HepG2 (cell line): ENCODE measurements at regions not wholly inside any gene's neighbourhood (a gene's known extent, or its start where the extent isn't known, plus 50 kb on each side); places are given as distances from the start of the nearest gene placed in this dataset.

ENCODE experiments used
- ATAC-seq: fragments of 200-7000 bp; cut with Tn5 transposase; 3 replicates; pipeline ENCODE4 v1.9.1; 2020; ENCODE audit warnings: mild to moderate bottlenecking, moderate library complexity
- BruUV-seq: library from RNA; stranded (reverse); fragments of 400-500 nt; replicated peaks from 2 replicates; lab custom pipeline; 2021; lab: Mats Ljungman, UMichigan
- CTCF ChIA-PET: fragments of 300-600 bp; formaldehyde crosslinking; extraction: SDS; loops from one replicate; lab custom pipeline; 2021; ENCODE audit warnings: low total read pairs, inconsistent platforms, low intra/inter-chr PET ratio; lab: Yijun Ruan, JAX
- POLR2A ChIA-PET: fragments of 350-600 bp; sonication (Branson Sonifier 250); formaldehyde crosslinking; loops from one replicate; lab custom pipeline; 2020; ENCODE audit warnings: antibody characterized with exemption, inconsistent platforms; lab: Yijun Ruan, JAX
- DNase-seq: peaks from one replicate; pipeline ENCODE4 v3.0.0-alpha.2; 2015; ENCODE audit warnings: low spot score
- FAIRE-seq: peaks from 3 replicates; lab custom pipeline; 2011; peaks lifted over from hg19 to GRCh38; lab: Jason Lieb, UNC
- H2AFZ ChIP-seq: one replicate; pipeline ENCODE4 v1.6.1; 2011; ENCODE audit warnings: low read length, inconsistent platforms
- H3K27ac ChIP-seq: fragments of 300-600 bp; 3 replicates; pipeline ENCODE4 v1.8.0; 2011; ENCODE audit warnings: mixed run types, mild to moderate bottlenecking, mixed read lengths, low read length, inconsistent platforms; ENCODE audit not compliant: insufficient read depth; ENCODE audit errors: extremely low read length
- H3K27me3 ChIP-seq, 2 experiments: fragments of 200-600 bp in 1 of 2; 2 replicates in 1 of 2; 3 replicates in 1 of 2; pipeline versions ENCODE4 v1.6.0 to v1.8.0; 2011; ENCODE audit warnings: low read length in 2 of 2, mild to moderate bottlenecking in 2 of 2, moderate library complexity in 2 of 2, inconsistent platforms in 1 of 2; ENCODE audit not compliant: insufficient read depth in 2 of 2, control insufficient read depth in 1 of 2
- H3K36me3 ChIP-seq, 2 experiments: fragments of 200-600 bp in 1 of 2; replicated peaks in 1 of 2; 2 replicates in 1 of 2; 3 replicates in 1 of 2; pipeline versions ENCODE4 v1.5.1 to v1.8.0; 2011; ENCODE audit warnings: low read length in 2 of 2, inconsistent platforms in 1 of 2; ENCODE audit not compliant: insufficient read depth in 2 of 2, control insufficient read depth in 1 of 2
- H3K4me1 ChIP-seq: 2 replicates; pipeline ENCODE4 v1.5.1; 2012; ENCODE audit warnings: low read length, inconsistent platforms; ENCODE audit not compliant: insufficient read depth
- H3K4me2 ChIP-seq: 2 replicates; pipeline ENCODE4 v1.6.0; 2011; ENCODE audit warnings: low read depth, low read length, inconsistent platforms
- H3K4me3 ChIP-seq, 3 experiments: fragments of 200-600 bp in 1 of 3; sonication (generic), shearing (Covaris generic) in 1 of 3; replicated peaks in 1 of 3; 2 replicates each; pipeline ENCODE4 v1.5.1; 2011 to 2016; ENCODE audit warnings: low read length in 3 of 3, inconsistent platforms in 2 of 3, low read depth in 2 of 3, mild to moderate bottlenecking in 2 of 3, control low read depth in 1 of 3, mixed read lengths in 1 of 3; ENCODE audit not compliant: insufficient read depth in 1 of 3
- H3K79me2 ChIP-seq: one replicate; pipeline ENCODE4 v1.6.1; 2011; ENCODE audit warnings: low read length, inconsistent platforms; ENCODE audit not compliant: insufficient read depth
- H3K9ac ChIP-seq: 2 replicates; pipeline ENCODE4 v1.6.0; 2011; ENCODE audit warnings: mild to moderate bottlenecking, low read depth, low read length, inconsistent platforms; ENCODE audit not compliant: insufficient read depth
- H3K9me3 ChIP-seq: 2 replicates; pipeline ENCODE4 v1.5.1; 2012; ENCODE audit warnings: mild to moderate bottlenecking, low read length
- H4K20me1 ChIP-seq: 2 replicates; pipeline ENCODE4 v1.6.0; 2011; ENCODE audit warnings: inconsistent platforms, mild to moderate bottlenecking, low read length, moderate library complexity; ENCODE audit not compliant: insufficient read depth
- ERF ChIP-seq: IDR thresholded peaks from 2 replicates; pipeline ENCODE4 v1.6.1; 2018; ENCODE audit warnings: missing biosample characterization, missing genetic modification reagents
- HDAC6 ChIP-seq: fragments of 200-600 bp; sonication (generic); IDR thresholded peaks from 2 replicates; pipeline ENCODE4 v1.7.0; 2017; ENCODE audit warnings: mild to moderate bottlenecking, antibody characterized with exemption, low read length, low read depth
- KAT8 ChIP-seq: IDR thresholded peaks from 2 replicates; pipeline ENCODE4 v1.6.1; 2016; ENCODE audit warnings: missing genetic modification reagents, missing compliant biosample characterization
- KLF13 ChIP-seq: sonication (generic); formaldehyde crosslinking; IDR thresholded peaks from 2 replicates; pipeline ENCODE4 v1.4.0; 2020; ENCODE audit warnings: mild to moderate bottlenecking, missing genetic modification reagents
- ZKSCAN5 ChIP-seq: sonication (generic); formaldehyde crosslinking; IDR thresholded peaks from 2 replicates; pipeline ENCODE4 v1.5.1; 2020; ENCODE audit warnings: mild to moderate bottlenecking, missing genetic modification reagents
- ZNF331 ChIP-seq: sonication (generic); formaldehyde crosslinking; IDR thresholded peaks from 2 replicates; pipeline ENCODE4 v1.4.0; 2020; ENCODE audit warnings: missing genetic modification reagents
- ZNF432 ChIP-seq: sonication (generic); formaldehyde crosslinking; IDR thresholded peaks from 2 replicates; pipeline ENCODE4 v1.5.0; 2020; ENCODE audit warnings: missing genetic modification reagents, mild to moderate bottlenecking, borderline replicate concordance
- ZNF674 ChIP-seq: sonication (generic); formaldehyde crosslinking; IDR thresholded peaks from 2 replicates; pipeline ENCODE4 v1.5.0; 2020; ENCODE audit warnings: low read depth, mild to moderate bottlenecking, missing genetic modification reagents
- ZSCAN20 ChIP-seq: sonication (generic); formaldehyde crosslinking; IDR thresholded peaks from 2 replicates; pipeline ENCODE4 v1.4.0; 2020; ENCODE audit warnings: missing genetic modification reagents, mild to moderate bottlenecking, borderline replicate concordance
- ZSCAN30 ChIP-seq: sonication (generic); formaldehyde crosslinking; IDR thresholded peaks from 2 replicates; pipeline ENCODE4 v1.5.0; 2020; ENCODE audit warnings: mild to moderate bottlenecking, missing genetic modification reagents
- WGBS: methylation state at CpG from one replicate; pipeline ENCODE4 v1.1.6; 2017; ENCODE audit warnings: low lambda C conversion rate; 5-methylcytosine and 5-hydroxymethylcytosine counted together
- in situ Hi-C: cut with HindIII; loops from 2 replicates; pipeline ENCODE4 v1.10.0; 2017; ENCODE audit warnings: low pct_unique_long_range_greater_than_20kb; ENCODE audit not compliant: extremely low pct_ligation_motif_present
- intact Hi-C: fragments of 100-400 bp; cut with micrococcal nuclease; formaldehyde crosslinking; loops from one replicate; pipeline ENCODE4 v1.10.0; 2022; ENCODE audit not compliant: unreplicated experiment
- TF ChIP-seq, protein P1 (sequence below): sonication (generic); formaldehyde crosslinking; IDR thresholded peaks from 2 replicates; pipeline ENCODE4 v1.4.0; 2020; ENCODE audit warnings: missing genetic modification reagents, mild to moderate bottlenecking, borderline replicate concordance
- TF ChIP-seq, protein P2 (sequence below): sonication (generic); formaldehyde crosslinking; IDR thresholded peaks from 2 replicates; pipeline ENCODE4 v1.5.0; 2020; ENCODE audit warnings: mild to moderate bottlenecking, missing genetic modification reagents
- TF ChIP-seq, protein P3 (sequence below): sonication (generic); formaldehyde crosslinking; IDR thresholded peaks from 2 replicates; pipeline ENCODE4 v1.4.0; 2020; ENCODE audit warnings: low read depth, mild to moderate bottlenecking, missing genetic modification reagents

- TF ChIP-seq KAT8 (CRISPR knock-in tag): no peak
- TF ChIP-seq ZNF331: no peak
- TF ChIP-seq ZSCAN30: no peak
- TF ChIP-seq, protein P1, sequence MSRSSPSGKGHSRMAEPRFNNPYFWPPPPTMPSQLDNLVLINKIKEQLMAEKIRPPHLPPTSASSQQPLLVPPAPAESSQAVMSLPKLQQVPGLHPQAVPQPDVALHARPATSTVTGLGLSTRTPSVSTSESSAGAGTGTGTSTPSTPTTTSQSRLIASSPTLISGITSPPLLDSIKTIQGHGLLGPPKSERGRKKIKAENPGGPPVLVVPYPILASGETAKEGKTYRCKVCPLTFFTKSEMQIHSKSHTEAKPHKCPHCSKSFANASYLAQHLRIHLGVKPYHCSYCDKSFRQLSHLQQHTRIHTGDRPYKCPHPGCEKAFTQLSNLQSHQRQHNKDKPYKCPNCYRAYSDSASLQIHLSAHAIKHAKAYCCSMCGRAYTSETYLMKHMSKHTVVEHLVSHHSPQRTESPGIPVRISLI (CRISPR knock-in tag): no peak
- no peak for TF ChIP-seq KLF13 (CRISPR knock-in tag)
- TF ChIP-seq, protein P2, sequence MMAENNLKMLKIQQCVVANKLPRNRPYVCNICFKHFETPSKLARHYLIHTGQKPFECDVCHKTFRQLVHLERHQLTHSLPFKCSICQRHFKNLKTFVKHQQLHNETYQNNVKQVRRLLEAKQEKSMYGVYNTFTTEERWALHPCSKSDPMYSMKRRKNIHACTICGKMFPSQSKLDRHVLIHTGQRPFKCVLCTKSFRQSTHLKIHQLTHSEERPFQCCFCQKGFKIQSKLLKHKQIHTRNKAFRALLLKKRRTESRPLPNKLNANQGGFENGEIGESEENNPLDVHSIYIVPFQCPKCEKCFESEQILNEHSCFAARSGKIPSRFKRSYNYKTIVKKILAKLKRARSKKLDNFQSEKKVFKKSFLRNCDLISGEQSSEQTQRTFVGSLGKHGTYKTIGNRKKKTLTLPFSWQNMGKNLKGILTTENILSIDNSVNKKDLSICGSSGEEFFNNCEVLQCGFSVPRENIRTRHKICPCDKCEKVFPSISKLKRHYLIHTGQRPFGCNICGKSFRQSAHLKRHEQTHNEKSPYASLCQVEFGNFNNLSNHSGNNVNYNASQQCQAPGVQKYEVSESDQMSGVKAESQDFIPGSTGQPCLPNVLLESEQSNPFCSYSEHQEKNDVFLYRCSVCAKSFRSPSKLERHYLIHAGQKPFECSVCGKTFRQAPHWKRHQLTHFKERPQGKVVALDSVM: no peak
- no peak for TF ChIP-seq HDAC6
- TF ChIP-seq ZNF674: no peak
- no peak for TF ChIP-seq ZNF432 (CRISPR knock-in tag)
- TF ChIP-seq, protein P3, sequence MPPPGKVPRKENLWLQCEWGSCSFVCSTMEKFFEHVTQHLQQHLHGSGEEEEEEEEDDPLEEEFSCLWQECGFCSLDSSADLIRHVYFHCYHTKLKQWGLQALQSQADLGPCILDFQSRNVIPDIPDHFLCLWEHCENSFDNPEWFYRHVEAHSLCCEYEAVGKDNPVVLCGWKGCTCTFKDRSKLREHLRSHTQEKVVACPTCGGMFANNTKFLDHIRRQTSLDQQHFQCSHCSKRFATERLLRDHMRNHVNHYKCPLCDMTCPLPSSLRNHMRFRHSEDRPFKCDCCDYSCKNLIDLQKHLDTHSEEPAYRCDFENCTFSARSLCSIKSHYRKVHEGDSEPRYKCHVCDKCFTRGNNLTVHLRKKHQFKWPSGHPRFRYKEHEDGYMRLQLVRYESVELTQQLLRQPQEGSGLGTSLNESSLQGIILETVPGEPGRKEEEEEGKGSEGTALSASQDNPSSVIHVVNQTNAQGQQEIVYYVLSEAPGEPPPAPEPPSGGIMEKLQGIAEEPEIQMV (CRISPR knock-in tag): no peak
- no peak for TF ChIP-seq ZKSCAN5 (CRISPR knock-in tag)
- TF ChIP-seq ERF (CRISPR knock-in tag): no peak
- TF ChIP-seq ZSCAN20 (CRISPR knock-in tag): no peak
- H3K79me2 ChIP-seq: no peaks in the 10 kb centered on the region
- H3K4me1 ChIP-seq: peaks cover 5% of the 10 kb centered on the region
- no TSS peak for BruUV-seq
- CTCF ChIA-PET: no interaction called here
- intact Hi-C loops (no loop called here), in situ Hi-C loops (no loop called here)
- no peak for FAIRE-seq
- no peaks in the 10 kb centered on the region for H3K36me3 ChIP-seq
- no peak overlapping the region for H3K4me3 ChIP-seq
- no peak overlapping the region for H3K27ac ChIP-seq
- no peak overlapping the region for H3K4me2 ChIP-seq
- POLR2A ChIA-PET: no interaction called here
- no peaks in the 10 kb centered on the region for H3K9me3 ChIP-seq
- no peak for ATAC-seq
- no peaks in the 10 kb centered on the region for H4K20me1 ChIP-seq
- H3K27me3 ChIP-seq: peaks cover 0 to 20% of the 10 kb centered on the region in 2 experiments; a peak in 3 of 5 replicates
- 64% methylated on average over 24 of the region's 25 CpGs for WGBS
- no peak for DNase-seq
- no peak overlapping the region for H2AFZ ChIP-seq
- H3K9ac ChIP-seq: no peak overlapping the region
Observed at GRCh38 chr3:66153481-66154443, 67.0 kb upstream of the SLC25A26 start.
